Kidney glomerular epithelial cell (primary cell): ENCODE measurements at regions not wholly inside any gene's neighbourhood (a gene's known extent, or its start where the extent isn't known, plus 50 kb on each side); places are given as distances from the start of the nearest gene placed in this dataset.

ENCODE experiments used
- DNase-seq: peaks from one replicate; lab custom pipeline; 2025; lab: John Stamatoyannopoulos, UW

DNA sequence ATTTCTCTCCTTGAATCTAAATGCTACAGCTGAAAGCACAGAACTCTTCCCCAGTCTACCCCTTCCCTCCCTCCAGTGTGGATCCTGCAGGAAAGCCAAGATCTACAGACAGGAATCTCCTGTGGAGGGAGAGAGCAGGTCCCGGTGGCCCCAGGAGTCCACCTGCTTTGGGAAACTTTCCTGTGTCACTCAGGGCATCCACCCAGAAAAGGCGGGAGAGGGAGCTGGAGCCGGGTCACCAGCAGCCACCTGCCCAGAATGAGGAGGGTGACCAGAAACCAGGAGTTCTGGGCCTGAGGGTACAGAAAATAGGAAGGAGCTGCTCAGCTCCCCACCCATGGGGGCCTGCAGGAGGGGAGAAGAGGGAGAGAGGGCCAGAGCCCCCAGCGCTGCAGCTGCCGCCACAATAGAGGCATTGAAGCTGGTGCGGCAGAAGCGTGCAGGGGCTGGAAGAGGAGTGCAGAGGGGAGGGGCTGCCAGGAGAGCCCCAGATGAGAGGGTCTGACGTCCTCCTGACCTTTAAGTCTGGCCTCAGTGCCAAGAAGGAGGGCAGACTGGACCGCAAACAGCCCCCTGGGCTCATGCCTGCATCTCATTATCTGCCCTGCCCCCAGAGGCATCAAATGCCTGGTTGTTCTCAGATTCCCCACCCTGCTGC is 56.3 kb upstream of the TMEM72 start:
- no peak for DNase-seq

GRCh38 chr10:44856696-44857095 is 54.4 kb upstream of the TMEM72 start:
- no peak for DNase-seq

DNA sequence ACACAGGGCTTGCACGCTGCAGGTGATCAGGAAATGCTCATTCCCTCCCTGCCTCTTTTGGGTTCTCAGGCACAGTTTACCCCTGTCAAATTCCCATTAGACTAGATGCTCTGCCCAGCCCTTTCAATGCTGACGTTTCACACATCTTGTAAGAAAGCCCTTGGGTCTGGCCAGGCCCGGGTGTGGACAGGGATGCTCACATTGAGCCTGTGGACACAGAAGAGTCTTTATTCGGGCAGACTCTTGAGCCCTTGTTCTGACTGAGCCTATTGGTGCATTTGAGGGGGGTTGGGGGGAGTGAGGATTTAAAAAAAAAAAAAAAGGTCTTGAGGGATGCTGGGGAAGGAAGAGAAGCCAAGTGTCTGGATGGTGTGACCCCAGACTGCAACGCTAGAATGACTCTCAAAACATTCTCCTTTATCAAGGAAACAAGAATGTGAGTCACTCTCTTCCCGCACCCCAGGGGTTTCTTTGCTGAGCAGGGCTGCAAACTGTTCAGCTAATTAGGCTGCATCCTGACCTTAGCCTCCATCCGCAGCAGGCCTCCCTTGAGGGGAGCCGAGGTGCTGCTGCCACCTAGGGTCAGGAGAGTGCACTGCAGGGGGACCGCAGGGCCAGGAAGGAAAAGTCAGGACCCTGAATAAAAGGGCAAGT is 53.6 kb upstream of the TMEM72 start:
- DNase-seq: peak; percentile 63

- DNase-seq: no peak
Measured at GRCh38 chr10:44858017-44858371, 53.1 kb upstream of the TMEM72 start.

DNA sequence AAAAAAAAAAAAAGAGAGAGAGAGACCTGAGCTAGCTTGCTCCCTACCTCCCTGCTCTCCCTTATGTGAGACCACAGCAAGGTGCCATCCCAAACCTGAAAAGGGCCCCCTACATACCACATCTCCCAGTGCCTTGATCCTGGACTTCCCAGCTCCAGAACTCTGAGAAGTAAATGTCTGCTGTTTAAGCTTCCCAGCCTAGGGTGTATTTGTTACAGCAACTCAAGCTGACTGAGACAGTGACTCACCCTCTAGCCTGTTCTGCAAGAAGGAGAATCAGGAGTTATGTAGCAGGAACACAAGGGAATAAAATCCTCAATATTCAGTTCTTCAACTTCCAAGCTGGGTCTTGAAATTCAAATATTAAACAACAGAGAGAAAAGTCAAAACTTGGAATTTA is 52.1 kb upstream of the TMEM72 start:
- DNase-seq: no peak

- no peak for DNase-seq
Measured at GRCh38 chr10:44859546-44860285, 51.4 kb upstream of the TMEM72 start.

GRCh38 chr10:44860811-44861736 is 50.1 kb upstream of the TMEM72 start:
- DNase-seq: peak; percentile 7
